Posterior cingulate gyrus (tissue), 11 donors: ENCODE measurements at regions not wholly inside any gene's neighbourhood (a gene's known extent, or its start where the extent isn't known, plus 50 kb on each side); places are given as distances from the start of the nearest gene placed in this dataset.

ENCODE experiments used
- DNase-seq, 10 donors: peaks; one replicate each; pipeline versions ENCODE4 v3.0.0 to v3.0.0-alpha.2; 2020 to 2021; ENCODE audit warnings: mixed read lengths in 3 of 10
- intact Hi-C: fragments of 100-400 bp; cut with DNase I; formaldehyde crosslinking; loops from one replicate; pipeline ENCODE4 v1.15.1; 2023

GRCh38 chr6:109315341-109316110 lies 66.7 kb downstream of the CD164 start:
- peak in 7 of 10 donors; percentile 27 to 94 (median 70) for DNase-seq
- intact Hi-C loops: loop anchor here (5.0 kb wide), 1 partner anchor 67 kb away; the partner anchor contains the start of gene CD164

- intact Hi-C loops: no loop called here
- no peak for DNase-seq
Measured at GRCh38 chr6:109314313-109314712, 68.0 kb downstream of the CD164 start.

DNA sequence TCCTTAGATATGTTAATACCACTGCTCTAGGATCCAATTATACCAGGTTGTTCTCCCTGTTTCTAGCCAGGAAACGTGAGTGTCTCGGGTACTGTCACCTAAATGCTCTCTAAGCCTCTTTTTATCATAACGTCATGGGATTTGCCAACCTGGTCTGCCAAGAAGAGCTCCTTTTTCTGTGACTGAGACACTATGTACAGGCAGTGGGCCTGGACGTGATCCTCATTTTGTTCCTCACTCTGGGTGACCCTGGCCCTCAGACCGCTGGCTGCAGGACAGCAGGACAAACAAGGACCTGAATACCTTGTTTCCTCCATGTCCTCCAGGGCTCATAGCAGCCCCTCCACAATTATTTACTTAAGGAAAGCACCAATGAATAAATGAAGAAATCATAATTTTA lies 69.1 kb downstream of the CD164 start:
- intact Hi-C loops: no loop called here
- DNase-seq: no peak

- intact Hi-C loops: no loop called here
- DNase-seq: no peak
Measured at GRCh38 chr6:109311471-109311870, 70.8 kb downstream of the CD164 start.

DNA sequence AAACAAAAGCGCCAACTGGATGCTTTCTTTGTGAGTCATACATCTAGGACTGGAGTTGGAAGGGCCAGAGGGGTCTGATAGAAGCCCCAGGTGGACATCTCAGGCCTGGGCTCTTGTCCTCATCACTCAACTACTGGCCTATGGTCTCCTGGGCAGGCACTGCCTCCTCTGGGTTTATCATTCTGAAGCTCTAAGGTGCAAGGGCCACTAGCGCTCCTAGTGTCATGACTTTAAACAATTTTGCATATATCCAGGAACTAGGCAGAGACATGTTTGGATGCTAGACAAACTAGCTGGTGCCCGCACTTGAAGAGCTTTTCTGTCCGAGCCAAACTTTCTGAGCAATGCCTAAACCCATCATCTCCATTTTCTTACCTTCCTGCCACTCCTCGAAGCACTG lies 72.3 kb downstream of the CD164 start:
- no peak for DNase-seq
- intact Hi-C loops: no loop called here

GRCh38 chr6:109308018-109308492 lies 74.2 kb downstream of the CD164 start:
- DNase-seq: no peak
- intact Hi-C loops: no loop called here

- no peak for DNase-seq
- intact Hi-C loops: no loop called here
Measured at GRCh38 chr6:109306733-109307132, 75.5 kb downstream of the CD164 start.

DNA sequence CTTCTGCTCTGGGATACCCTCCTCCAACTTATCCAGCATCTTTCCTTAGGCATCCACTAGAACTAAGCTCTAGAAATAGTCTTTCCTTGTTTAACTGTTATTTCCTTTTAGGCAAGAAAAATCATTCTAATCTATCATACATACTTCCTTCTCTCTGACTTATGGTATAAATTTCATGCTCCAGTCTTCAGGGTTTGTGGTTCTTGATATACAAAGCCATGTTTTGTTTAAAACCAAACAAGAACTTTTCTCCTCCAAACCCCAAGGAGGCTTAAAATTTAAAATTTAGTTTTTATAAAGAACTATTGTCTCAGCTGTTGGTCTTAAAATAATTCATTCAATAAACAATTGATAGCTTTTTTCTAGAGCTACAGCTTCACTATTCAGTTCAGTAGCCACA lies 77.2 kb downstream of the CD164 start:
- intact Hi-C loops: no loop called here
- no peak for DNase-seq

DNA sequence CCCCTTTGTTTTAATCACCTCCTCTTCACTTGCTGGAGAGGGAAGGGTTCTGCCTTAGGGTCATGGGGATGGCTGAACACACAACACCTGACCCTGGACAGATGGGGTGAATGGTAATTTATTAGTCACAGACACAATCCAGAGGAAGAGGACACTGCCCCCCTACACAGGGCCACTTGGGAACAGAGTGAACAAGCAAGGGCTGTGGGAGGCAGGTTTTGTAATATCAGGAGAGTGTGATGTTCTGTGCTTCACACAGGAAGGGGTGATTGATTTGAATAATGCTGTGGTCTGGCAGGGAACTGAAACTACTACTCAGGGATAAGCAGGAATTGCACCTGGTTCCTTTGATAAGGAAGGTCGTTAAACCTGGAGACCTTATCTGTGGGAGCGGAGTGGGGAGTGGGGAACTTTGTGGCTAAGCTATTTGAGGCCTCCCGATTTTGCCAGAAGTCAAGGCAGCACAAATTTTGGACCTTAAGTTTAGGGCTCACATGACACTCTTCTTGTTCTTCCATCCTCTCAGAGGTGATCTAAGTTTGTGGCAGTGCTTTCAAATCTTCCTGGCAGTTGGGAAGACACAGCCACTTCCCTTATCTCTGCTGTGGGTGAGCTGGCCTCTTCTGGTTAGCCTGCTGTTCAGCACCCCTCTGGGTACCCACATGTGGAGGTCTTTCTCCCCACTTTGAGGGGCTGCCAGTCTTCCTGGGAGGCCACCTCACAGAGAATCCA lies 77.8 kb downstream of the CD164 start:
- DNase-seq: no peak
- intact Hi-C loops: no loop called here

- intact Hi-C loops: no loop called here
- no peak for DNase-seq
Measured at GRCh38 chr6:109303640-109304283, 78.5 kb downstream of the CD164 start.

DNA sequence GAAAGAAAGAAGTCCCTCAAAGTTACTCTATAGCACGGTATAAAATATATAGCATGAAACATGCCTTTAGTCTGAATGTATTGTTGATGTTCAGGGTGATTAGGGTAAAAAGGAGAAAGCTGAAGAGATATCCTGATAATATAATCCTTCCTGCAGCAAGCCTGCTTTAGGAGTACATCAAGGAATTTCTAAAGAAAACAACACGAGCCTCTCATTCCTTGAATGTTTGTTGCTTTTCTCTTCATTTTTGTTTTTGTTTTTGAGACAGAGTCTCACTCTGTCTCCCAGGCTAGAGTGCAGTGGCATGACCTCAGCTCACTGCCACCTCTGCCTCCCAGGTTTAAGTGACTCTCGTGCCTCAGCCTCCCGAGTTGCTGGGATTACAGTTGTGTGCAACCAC lies 79.1 kb downstream of the CD164 start:
- intact Hi-C loops: no loop called here
- DNase-seq: no peak

DNA sequence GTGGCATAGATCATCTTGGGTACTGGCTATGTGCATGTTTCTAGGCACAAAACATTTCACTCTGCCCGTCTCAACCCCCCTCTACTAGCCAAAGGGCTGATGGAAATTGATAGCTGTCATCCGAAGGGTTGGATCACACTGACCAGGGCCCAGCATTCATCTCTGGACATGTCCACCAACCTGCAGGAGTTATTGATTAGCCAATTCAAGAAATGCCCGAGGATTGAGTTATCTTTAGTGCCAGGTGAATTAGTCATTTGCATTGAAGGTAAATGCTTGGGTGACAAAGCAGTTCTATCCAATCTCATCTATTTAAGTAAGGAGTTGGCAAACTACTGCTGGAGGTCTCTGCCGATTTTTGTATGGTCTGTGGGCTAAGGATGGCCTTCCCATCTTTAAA lies 80.1 kb downstream of the CD164 start:
- DNase-seq: no peak
- intact Hi-C loops: no loop called here

DNA sequence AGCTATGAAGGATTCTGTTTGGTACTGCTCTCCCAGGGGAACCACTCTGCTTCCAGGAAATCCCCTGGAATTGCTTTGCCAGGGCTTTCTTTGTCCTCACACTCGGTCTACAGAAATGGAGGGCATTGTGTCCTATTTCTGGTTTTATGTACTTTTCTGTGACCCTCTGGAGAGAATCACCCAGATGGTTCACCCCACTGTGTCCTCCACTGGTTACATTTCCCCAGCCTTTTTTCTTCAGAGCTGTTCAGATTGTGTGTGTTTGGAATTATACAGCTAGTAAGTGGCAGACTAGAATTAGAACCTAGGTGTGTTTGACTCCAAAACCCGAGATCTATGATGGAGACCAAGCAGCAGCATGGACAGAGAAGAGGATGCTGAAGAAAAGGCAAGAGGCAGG lies 80.8 kb downstream of the CD164 start:
- DNase-seq: no peak

GRCh38 chr6:109300874-109301273 lies 81.4 kb downstream of the CD164 start:
- intact Hi-C loops: no loop called here
- no peak for DNase-seq

More for the DNA sequence above, 80.8 kb downstream of the CD164 start:
- intact Hi-C loops: no loop called here

DNA sequence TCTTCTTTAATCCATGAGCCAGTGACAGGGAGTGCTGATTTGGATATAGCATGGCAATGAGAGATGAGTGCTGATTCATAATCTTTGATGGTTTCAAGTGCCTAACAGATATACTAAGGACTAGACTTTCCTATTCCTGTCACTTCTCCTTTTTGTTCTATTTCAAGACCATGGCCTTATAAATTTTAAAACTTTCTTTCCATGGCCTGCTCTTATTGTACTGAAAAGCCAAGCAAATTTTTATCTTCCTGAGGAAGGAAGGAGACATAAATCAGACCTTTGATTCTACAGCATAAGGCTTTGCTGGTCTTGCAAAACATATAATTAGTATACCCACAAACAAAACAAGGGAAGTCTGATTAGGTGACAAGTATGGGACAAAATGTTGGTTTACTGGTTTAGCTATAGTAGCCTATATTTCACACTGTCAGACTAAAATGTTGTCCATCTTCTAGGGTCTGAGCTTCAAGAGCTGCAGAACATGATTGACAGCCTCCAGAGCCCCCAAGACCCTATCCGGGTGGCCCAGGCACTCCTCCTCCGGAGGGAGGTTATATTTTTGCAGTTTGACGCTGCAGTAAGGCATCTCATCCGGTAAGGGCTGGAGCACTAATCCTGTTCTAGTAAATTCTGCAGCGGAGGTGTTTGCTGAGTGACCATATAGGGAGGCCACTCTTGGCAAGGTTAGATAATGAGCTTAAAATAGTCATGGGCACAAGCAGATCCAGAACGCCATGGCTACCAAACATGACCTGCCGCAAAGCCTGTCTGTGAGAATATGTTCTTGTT lies 82.3 kb downstream of the CD164 start:
- intact Hi-C loops: no loop called here
- DNase-seq: no peak

DNA sequence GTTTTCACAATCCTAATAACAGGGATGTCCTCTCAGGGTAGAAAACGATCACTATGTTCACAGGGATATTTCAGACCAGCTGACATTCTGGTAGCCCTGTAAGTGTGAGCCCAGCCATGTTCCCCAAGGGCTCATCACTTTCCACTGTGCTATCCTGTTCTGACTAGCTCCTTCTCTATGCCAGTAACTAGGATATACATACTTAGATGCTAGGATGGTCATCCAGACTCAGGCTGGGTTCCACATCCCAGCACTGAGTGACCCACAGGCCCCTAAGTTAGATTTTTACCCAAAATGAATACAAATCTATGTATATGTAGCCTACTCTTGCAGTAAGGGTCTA lies 83.0 kb downstream of the CD164 start:
- no peak for DNase-seq
- intact Hi-C loops: no loop called here

DNA sequence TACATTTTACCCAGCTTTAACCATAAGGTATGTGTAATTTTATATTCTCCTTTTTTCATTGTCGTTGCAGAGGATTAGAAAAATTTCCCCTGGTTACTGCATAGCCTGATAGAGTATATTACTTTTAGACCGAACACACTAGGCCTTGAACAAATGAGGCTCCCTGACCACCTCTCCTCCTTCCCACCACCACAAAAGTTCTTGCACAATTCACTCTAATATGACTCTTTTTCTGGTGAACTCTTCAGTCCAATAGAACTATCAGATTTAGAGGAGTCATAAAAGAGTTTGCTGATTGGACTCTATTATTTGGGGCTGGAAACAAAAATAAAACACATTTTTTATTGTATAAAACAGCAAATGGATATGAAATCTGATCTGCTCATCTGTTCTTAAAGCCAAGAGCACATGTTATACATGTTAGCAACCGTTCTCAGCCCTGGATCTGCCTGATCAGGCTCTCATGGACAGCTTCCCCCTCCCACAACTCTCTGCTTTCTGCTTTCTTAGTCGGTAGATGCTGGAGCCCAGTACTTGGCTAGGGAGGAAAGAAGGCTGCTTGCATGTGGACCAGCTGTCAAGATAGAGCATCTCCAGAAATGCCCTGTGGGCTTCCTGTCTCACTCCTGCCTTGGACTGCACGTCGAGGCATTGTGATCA lies 83.5 kb downstream of the CD164 start:
- intact Hi-C loops: no loop called here
- DNase-seq: no peak

DNA sequence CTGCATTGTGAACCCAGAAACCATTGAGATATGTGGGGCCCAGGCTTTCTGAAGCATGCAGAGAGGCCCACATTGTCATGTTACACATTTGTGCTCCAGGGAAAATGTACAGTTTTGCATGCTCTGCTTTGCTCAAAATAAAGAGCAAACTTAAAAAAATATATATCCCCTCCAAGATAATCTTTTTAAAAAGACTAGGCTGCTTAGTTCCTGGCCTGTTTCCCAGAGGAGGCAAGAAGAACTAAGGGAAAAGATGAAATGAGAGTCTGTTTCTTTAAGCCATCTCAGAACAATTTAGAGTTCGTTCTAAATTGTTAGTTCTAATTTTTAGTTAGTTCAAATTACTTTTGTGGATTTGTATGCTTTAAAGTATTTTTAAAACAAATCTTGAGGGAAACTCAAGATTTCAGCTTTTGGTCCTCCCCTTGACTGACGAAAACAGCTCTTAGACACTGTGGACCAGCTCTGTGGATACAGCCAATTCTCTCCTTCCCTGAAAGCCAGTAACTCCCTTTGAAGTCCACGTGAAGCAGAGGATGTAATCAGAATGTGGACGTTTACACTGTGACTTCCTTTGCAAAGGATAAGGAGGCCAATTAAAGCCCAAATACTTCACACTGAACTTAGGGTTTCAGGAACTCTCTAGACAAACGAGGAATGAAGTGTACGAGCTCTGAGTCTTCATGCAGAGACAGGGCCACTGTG lies 84.7 kb downstream of the CD164 start:
- no peak for DNase-seq
- intact Hi-C loops: no loop called here

DNA sequence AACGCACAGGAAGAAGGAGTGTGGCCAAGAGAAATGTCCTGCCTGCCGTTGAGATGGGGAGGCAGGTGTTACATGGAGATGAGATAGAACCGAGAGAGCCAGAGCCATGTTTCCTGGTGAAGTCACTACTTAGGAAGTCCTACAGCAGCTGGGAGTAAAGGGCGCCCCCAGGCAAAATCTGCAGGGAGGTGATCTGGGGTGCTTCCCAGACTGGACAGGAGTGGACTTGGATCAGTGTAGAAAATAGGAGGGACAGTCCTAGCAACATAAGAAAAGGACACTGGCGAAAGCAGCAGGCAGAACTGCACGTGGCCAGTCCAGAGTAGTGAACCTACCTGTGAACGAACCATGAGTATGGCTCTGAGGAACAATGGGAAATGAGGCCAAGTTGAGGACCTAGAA lies 85.3 kb downstream of the CD164 start:
- intact Hi-C loops: no loop called here
- no peak for DNase-seq

DNA sequence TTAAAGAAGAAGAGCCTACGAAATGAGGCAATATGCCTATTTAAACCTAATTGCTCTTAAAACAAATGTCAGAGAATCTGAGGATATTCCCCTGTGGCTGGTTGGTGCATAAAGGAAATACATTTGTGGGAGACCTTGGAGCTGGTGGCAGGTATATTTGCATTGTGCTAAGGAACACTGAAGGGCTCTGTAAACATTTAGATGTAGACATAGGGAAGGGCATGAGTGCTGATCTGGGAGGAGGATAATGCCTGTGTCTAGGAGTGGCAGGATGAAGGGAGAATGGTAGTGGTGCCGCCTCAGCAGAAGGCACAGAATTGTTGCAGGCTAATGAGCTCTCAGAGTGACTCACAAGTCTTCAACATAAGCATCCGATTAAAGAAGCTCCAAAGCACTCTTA lies 85.8 kb downstream of the CD164 start:
- intact Hi-C loops: no loop called here
- DNase-seq: no peak
